ENCODE measurements at regions not wholly inside any gene's neighbourhood (a gene's known extent, or its start where the extent isn't known, plus 50 kb on each side); places are given as distances from the start of the nearest gene placed in this dataset.

DNA sequence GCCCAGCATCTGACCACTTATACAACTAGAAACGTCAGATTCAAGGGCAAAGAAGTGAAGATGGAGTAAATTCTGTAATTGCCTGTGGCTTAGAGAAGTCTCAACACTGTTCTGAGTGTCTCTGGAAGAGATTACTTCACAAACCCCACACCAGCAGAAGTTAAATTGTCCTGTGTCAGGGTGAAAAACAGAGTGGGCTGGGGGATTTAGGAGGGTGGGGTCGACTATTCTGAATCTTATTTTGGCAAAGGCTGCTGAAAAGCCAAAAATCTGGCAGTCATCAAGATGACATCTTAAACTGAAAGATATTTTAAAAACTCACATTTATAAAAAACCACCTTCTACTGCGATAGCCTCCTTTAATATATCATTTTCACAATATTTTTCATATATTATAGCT lies 180.8 kb downstream of the KLHL28 start:
- Histone ChIP-seq H3K9me3 (ENCODE audit: low read length) (no peaks in the 10 kb centered on the region), H3K79me2 (ENCODE audit: low read length) (no peaks in the 10 kb centered on the region), H2AFZ (ENCODE audit: low read length) (no peak overlapping the region), H4K20me1 (ENCODE audit: insufficient read depth, low read depth, low read length) (no peaks in the 10 kb centered on the region), H3K4me1 (ENCODE audit: low read length) (no peaks in the 10 kb centered on the region), H3K27me3 (ENCODE audit: low read length) (no peaks in the 10 kb centered on the region), H3K9ac (ENCODE audit: low read length) (no peak overlapping the region), H3K27ac (ENCODE audit: low read length) (no peak overlapping the region), H3K4me2 (ENCODE audit: low read depth, low read length, poor library complexity, severe bottlenecking) (no peak overlapping the region), H3K36me3 (ENCODE audit: insufficient read depth, low read length) (no peaks in the 10 kb centered on the region), H3K9me2 (replicated peaks; ENCODE audit: insufficient read depth, low read length) (no peaks in the 10 kb centered on the region), H3K4me3 (ENCODE audit: low read length) (no peak overlapping the region)
- no peak for DNase-seq

DNA sequence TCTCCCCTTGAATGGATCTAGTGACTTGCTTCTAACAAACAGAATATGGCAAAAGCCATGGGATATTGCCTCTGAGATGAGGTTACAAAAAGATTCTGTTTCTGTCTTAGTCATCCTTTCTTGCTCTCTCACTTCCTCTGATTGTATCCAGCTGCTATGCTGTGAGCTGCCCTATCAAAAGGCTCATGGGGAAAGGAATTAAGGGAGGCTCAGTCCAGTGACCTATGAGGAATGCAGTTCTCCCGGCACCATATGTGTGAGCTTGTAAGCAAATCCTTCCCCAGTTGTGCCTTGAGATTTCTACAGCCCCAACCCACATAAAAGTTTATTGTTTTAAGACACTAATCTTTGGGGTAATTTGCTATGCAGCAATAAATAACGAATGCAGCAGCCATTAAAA lies 183.1 kb downstream of the KLHL28 start:
- Histone ChIP-seq H3K4me3 (ENCODE audit: low read length) (no peak overlapping the region), H3K9me3 (ENCODE audit: low read length) (no peaks in the 10 kb centered on the region), H3K4me2 (ENCODE audit: low read depth, low read length, poor library complexity, severe bottlenecking) (no peak overlapping the region), H3K36me3 (ENCODE audit: insufficient read depth, low read length) (no peaks in the 10 kb centered on the region), H3K9ac (ENCODE audit: low read length) (no peak overlapping the region), H2AFZ (ENCODE audit: low read length) (no peak overlapping the region), H3K4me1 (ENCODE audit: low read length) (no peaks in the 10 kb centered on the region), H4K20me1 (ENCODE audit: insufficient read depth, low read depth, low read length) (no peaks in the 10 kb centered on the region), H3K27ac (ENCODE audit: low read length) (no peak overlapping the region), H3K27me3 (ENCODE audit: low read length) (no peaks in the 10 kb centered on the region), H3K79me2 (ENCODE audit: low read length) (no peaks in the 10 kb centered on the region), H3K9me2 (replicated peaks; ENCODE audit: insufficient read depth, low read length) (no peaks in the 10 kb centered on the region)
- DNase-seq: no peak

DNA sequence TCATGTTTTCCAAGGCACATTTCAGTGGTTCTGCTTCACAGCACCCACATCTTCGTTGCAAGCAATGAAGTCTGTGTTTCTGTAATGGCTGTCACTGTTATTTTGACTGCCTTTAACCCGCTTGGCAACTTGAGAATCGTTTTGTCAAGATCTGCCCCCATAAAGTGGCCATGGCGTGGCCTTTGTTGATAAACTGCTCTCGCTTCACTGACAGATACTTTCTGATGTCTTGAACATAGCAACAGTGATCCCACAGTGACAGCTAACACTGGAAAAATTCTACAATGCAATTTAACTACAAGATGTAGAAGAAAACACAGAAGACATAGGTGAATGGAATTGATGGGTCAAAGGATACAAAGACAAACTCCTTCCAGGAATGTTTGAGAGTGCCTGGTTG lies 184.2 kb downstream of the KLHL28 start:
- Histone ChIP-seq H3K27ac (ENCODE audit: low read length) (no peak overlapping the region), H2AFZ (ENCODE audit: low read length) (no peak overlapping the region), H3K4me2 (ENCODE audit: low read depth, low read length, poor library complexity, severe bottlenecking) (no peak overlapping the region), H3K27me3 (ENCODE audit: low read length) (no peaks in the 10 kb centered on the region), H3K4me3 (ENCODE audit: low read length) (no peak overlapping the region), H3K36me3 (ENCODE audit: insufficient read depth, low read length) (no peaks in the 10 kb centered on the region), H4K20me1 (ENCODE audit: insufficient read depth, low read depth, low read length) (no peaks in the 10 kb centered on the region), H3K79me2 (ENCODE audit: low read length) (no peaks in the 10 kb centered on the region), H3K9me2 (replicated peaks; ENCODE audit: insufficient read depth, low read length) (no peaks in the 10 kb centered on the region), H3K4me1 (ENCODE audit: low read length) (no peaks in the 10 kb centered on the region), H3K9ac (ENCODE audit: low read length) (no peak overlapping the region), H3K9me3 (ENCODE audit: low read length) (no peaks in the 10 kb centered on the region)
- no peak for DNase-seq

DNA sequence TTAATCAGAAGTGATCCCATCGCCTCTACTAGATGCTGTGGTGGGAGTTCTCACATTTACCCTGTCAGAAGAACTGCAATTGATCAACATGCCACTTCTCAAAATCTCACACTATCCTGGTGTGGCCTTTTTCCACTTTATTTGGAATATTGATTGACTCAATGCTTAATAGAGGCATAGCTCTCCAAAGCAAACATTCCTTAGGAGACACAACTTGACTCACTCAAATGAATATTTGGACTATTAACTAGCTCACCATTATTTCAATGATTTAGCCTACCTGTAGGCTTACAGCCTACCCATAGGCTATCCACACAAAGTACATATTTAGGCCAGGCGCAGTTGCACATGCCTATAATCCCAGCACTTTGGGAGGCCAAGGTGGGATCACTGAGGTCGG lies 186.5 kb downstream of the KLHL28 start:
- Histone ChIP-seq H3K4me3 (ENCODE audit: low read length) (no peak overlapping the region), H3K4me1 (ENCODE audit: low read length) (no peaks in the 10 kb centered on the region), H3K36me3 (ENCODE audit: insufficient read depth, low read length) (no peaks in the 10 kb centered on the region), H3K79me2 (ENCODE audit: low read length) (no peaks in the 10 kb centered on the region), H3K4me2 (ENCODE audit: low read depth, low read length, poor library complexity, severe bottlenecking) (no peak overlapping the region), H3K9me2 (replicated peaks; ENCODE audit: insufficient read depth, low read length) (no peaks in the 10 kb centered on the region), H3K27me3 (ENCODE audit: low read length) (no peaks in the 10 kb centered on the region), H3K27ac (ENCODE audit: low read length) (no peak overlapping the region), H4K20me1 (ENCODE audit: insufficient read depth, low read depth, low read length) (no peaks in the 10 kb centered on the region), H3K9ac (ENCODE audit: low read length) (no peak overlapping the region), H3K9me3 (ENCODE audit: low read length) (no peaks in the 10 kb centered on the region), H2AFZ (ENCODE audit: low read length) (no peak overlapping the region)
- DNase-seq: no peak

DNA sequence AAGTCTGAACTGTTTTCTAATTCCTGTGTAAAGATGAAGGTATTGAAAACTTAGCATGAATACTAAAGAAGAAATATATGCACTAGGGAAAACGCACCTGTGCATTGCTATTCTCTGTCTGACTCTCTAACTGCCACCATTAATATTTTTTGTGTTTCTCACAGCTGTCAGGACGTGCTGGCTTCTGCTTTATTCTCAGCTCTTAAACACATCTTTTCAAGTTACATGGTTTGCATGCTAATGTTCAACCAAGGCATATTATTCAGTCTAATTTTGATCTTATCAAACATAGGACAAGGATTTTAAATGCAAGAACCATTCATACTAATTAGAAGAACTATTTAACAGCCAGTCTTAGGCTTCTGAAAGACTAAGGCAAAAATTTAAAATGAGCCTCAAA lies 187.4 kb downstream of the KLHL28 start:
- Histone ChIP-seq H3K36me3 (ENCODE audit: insufficient read depth, low read length) (no peaks in the 10 kb centered on the region), H3K9me2 (replicated peaks; ENCODE audit: insufficient read depth, low read length) (no peaks in the 10 kb centered on the region), H3K4me3 (ENCODE audit: low read length) (no peak overlapping the region), H3K4me1 (ENCODE audit: low read length) (no peaks in the 10 kb centered on the region), H3K4me2 (ENCODE audit: low read depth, low read length, poor library complexity, severe bottlenecking) (no peak overlapping the region), H4K20me1 (ENCODE audit: insufficient read depth, low read depth, low read length) (no peaks in the 10 kb centered on the region), H2AFZ (ENCODE audit: low read length) (no peak overlapping the region), H3K9me3 (ENCODE audit: low read length) (no peaks in the 10 kb centered on the region), H3K27ac (ENCODE audit: low read length) (no peak overlapping the region), H3K27me3 (ENCODE audit: low read length) (no peaks in the 10 kb centered on the region), H3K9ac (ENCODE audit: low read length) (no peak overlapping the region), H3K79me2 (ENCODE audit: low read length) (no peaks in the 10 kb centered on the region)
- DNase-seq: no peak

DNA sequence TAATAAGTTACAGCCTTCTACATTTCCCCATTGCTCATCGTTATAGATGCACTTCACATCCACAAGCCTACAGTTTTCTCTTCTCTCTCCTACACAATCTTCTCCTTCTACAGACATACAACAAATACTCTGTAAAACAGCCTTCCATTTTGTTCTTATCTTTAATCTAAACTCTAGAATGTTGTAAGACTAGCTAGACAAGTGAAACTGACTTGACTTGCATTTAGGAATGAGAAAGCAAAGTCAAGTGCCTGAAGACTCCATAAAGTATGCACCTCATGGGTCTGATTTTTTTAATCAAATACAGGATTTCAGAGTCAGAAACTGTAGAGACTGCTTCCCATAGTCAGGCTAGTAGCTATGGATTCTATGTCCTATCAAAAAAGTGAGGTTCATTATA lies 190.3 kb downstream of the KLHL28 start:
- H3K27me3 ChIP-seq (ENCODE audit: low read length): no peaks in the 10 kb centered on the region
- no peaks in the 10 kb centered on the region for H3K79me2 ChIP-seq (ENCODE audit: low read length)
- no peaks in the 10 kb centered on the region for H3K36me3 ChIP-seq (ENCODE audit: insufficient read depth, low read length)
- DNase-seq: no peak
- H3K9ac ChIP-seq (ENCODE audit: low read length): no peak overlapping the region
- no peaks in the 10 kb centered on the region for H3K4me1 ChIP-seq (ENCODE audit: low read length)
- H3K4me2 ChIP-seq (ENCODE audit: low read depth, low read length, poor library complexity, severe bottlenecking): no peak overlapping the region
- no peak overlapping the region for H3K4me3 ChIP-seq (ENCODE audit: low read length)
- H3K27ac ChIP-seq (ENCODE audit: low read length): no peak overlapping the region
- H2AFZ ChIP-seq (ENCODE audit: low read length): no peak overlapping the region
- H3K9me2 ChIP-seq (replicated peaks; ENCODE audit: insufficient read depth, low read length): no peaks in the 10 kb centered on the region
- H3K9me3 ChIP-seq (ENCODE audit: low read length): no peaks in the 10 kb centered on the region
- no peaks in the 10 kb centered on the region for H4K20me1 ChIP-seq (ENCODE audit: insufficient read depth, low read depth, low read length)

DNA sequence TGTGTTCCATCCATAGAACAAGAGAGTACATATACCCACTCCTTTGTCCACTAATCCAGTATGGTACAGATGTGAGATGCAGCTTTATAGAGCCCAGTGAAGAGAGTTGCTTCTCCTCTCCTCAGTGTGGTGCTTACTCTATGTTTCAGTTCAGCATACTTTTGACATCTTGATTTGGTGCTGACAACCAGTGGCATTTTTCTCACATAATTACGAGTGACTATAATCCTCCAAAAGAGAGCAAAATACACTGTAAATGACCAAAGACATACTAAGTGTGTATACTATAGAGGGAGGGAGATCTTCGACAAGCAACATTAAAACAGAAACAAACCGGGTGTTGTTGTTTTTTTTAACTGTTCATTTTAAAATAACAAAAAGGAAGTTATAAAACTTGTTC lies 191.5 kb downstream of the KLHL28 start:
- Histone ChIP-seq H3K9ac (ENCODE audit: low read length) (no peak overlapping the region), H3K27me3 (ENCODE audit: low read length) (no peaks in the 10 kb centered on the region), H3K4me1 (ENCODE audit: low read length) (no peaks in the 10 kb centered on the region), H4K20me1 (ENCODE audit: insufficient read depth, low read depth, low read length) (no peaks in the 10 kb centered on the region), H3K4me2 (ENCODE audit: low read depth, low read length, poor library complexity, severe bottlenecking) (no peak overlapping the region), H2AFZ (ENCODE audit: low read length) (no peak overlapping the region), H3K36me3 (ENCODE audit: insufficient read depth, low read length) (no peaks in the 10 kb centered on the region), H3K9me3 (ENCODE audit: low read length) (no peaks in the 10 kb centered on the region), H3K4me3 (ENCODE audit: low read length) (no peak overlapping the region), H3K79me2 (ENCODE audit: low read length) (no peaks in the 10 kb centered on the region), H3K9me2 (replicated peaks; ENCODE audit: insufficient read depth, low read length) (no peaks in the 10 kb centered on the region), H3K27ac (ENCODE audit: low read length) (no peak overlapping the region)
- DNase-seq: no peak

DNA sequence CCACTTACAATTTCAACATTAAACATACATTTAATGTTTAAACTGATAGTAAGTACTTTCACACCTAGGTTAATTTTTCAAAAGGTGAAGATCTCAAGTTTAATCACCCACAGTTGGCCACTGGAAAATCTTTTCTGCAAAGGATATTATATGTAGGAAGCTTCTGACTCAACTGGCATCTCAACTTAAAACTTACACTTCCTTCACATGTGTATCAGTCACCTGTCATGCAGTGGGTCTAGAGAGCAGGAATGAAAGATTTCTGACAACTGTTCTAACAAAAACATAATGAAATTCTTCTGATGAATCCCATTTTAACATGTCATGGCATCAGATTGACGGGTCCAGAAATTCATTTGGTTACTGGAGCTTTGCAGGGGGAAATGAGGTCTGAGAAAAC lies 192.8 kb downstream of the KLHL28 start:
- H3K27me3 ChIP-seq (ENCODE audit: low read length): no peaks in the 10 kb centered on the region
- H3K9me2 ChIP-seq (replicated peaks; ENCODE audit: insufficient read depth, low read length): no peaks in the 10 kb centered on the region
- no peaks in the 10 kb centered on the region for H3K4me1 ChIP-seq (ENCODE audit: low read length)

DNA sequence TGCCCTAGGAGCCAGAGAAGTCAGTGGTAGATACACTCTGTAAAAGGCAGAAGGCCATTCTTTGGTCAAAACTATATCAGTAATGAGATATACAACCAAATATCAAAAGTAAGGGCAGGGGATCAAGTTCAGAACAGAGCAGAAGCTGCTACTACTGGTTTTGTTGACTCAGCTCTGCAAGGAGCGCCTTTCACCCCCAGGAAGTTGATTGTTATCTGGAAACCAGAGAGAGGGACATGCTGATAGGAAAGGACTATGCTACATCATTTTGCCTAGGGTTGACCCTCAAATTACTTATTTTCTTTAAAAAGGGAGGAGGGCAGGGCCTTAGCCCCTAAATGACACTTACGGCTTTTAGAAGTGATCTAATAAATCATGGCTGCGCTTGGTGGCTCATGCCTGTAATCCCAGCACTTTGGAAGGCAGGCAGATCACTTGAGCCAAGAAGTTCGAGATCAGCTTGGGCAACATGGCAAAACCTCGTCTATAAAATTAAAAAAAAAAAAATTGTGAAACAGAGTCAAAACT lies 194.0 kb downstream of the KLHL28 start:
- no peaks in the 10 kb centered on the region for H3K4me1 ChIP-seq (ENCODE audit: low read length)
- no peak overlapping the region for H3K9ac ChIP-seq (ENCODE audit: low read length)
- DNase-seq: no peak
- no peaks in the 10 kb centered on the region for H3K9me2 ChIP-seq (replicated peaks; ENCODE audit: insufficient read depth, low read length)
- no peak overlapping the region for H2AFZ ChIP-seq (ENCODE audit: low read length)
- no peaks in the 10 kb centered on the region for H3K27me3 ChIP-seq (ENCODE audit: low read length)
- no peaks in the 10 kb centered on the region for H3K36me3 ChIP-seq (ENCODE audit: insufficient read depth, low read length)
- H3K4me2 ChIP-seq (ENCODE audit: low read depth, low read length, poor library complexity, severe bottlenecking): no peak overlapping the region
- no peaks in the 10 kb centered on the region for H3K9me3 ChIP-seq (ENCODE audit: low read length)
- no peak overlapping the region for H3K4me3 ChIP-seq (ENCODE audit: low read length)
- H4K20me1 ChIP-seq (ENCODE audit: insufficient read depth, low read depth, low read length): no peaks in the 10 kb centered on the region
- no peaks in the 10 kb centered on the region for H3K79me2 ChIP-seq (ENCODE audit: low read length)
- no peak overlapping the region for H3K27ac ChIP-seq (ENCODE audit: low read length)

More for the DNA sequence above, 192.8 kb downstream of the KLHL28 start:
- no peak overlapping the region for H3K4me3 ChIP-seq (ENCODE audit: low read length)
- no peak overlapping the region for H3K4me2 ChIP-seq (ENCODE audit: low read depth, low read length, poor library complexity, severe bottlenecking)
- H2AFZ ChIP-seq (ENCODE audit: low read length): no peak overlapping the region
- no peaks in the 10 kb centered on the region for H4K20me1 ChIP-seq (ENCODE audit: insufficient read depth, low read depth, low read length)
- no peaks in the 10 kb centered on the region for H3K9me3 ChIP-seq (ENCODE audit: low read length)
- H3K79me2 ChIP-seq (ENCODE audit: low read length): no peaks in the 10 kb centered on the region
- no peak overlapping the region for H3K9ac ChIP-seq (ENCODE audit: low read length)
- no peak overlapping the region for H3K27ac ChIP-seq (ENCODE audit: low read length)
- DNase-seq: no peak
- H3K36me3 ChIP-seq (ENCODE audit: insufficient read depth, low read length): no peaks in the 10 kb centered on the region

Data from Karpas-422 (cell line).